Choroid plexus epithelial cell (primary cell): ENCODE measurements at regions not wholly inside any gene's neighbourhood (a gene's known extent, or its start where the extent isn't known, plus 50 kb on each side); places are given as distances from the start of the nearest gene placed in this dataset.
A peak's percentile ranks its signal among the peaks of the same experiment; 100 is the strongest.

Experiments used
- DNase-seq: peaks from one replicate; pipeline ENCODE4 v3.0.0-alpha.2; 2010; ENCODE audit warnings: low read depth
- H3K4me3 ChIP-seq: 2 replicates; pipeline ENCODE4 v1.5.1; 2011; ENCODE audit warnings: low read depth, mild to moderate bottlenecking, control low read depth, low read length, moderate library complexity
- CTCF ChIP-seq: conservative IDR thresholded peaks from 2 replicates; pipeline ENCODE4 v1.5.1; 2011; ENCODE audit warnings: low read depth, mild to moderate bottlenecking, control low read depth, inconsistent platforms, low read length, moderate library complexity

- DNase-seq: no peak
- TF ChIP-seq CTCF: no peak
- no peak overlapping the region for H3K4me3 ChIP-seq
Observed at GRCh38 chr3:42037318-42037945, 53.7 kb upstream of the TRAK1 start.

- H3K4me3 ChIP-seq: no peak overlapping the region
- no peak for TF ChIP-seq CTCF
- peak; percentile 88 for DNase-seq
Observed at GRCh38 chr3:42036483-42036823, 54.7 kb upstream of the TRAK1 start.

- no peak for DNase-seq
- no peak for TF ChIP-seq CTCF
- H3K4me3 ChIP-seq: no peak overlapping the region
Observed at GRCh38 chr3:42035816-42036482, 55.2 kb upstream of the TRAK1 start.

GRCh38 chr3:42035007-42035406 is 56.1 kb upstream of the TRAK1 start:
- TF ChIP-seq CTCF: no peak
- no peak overlapping the region for H3K4me3 ChIP-seq

GRCh38 chr3:42033741-42034140 is 57.4 kb upstream of the TRAK1 start:
- no peak for DNase-seq
- TF ChIP-seq CTCF: no peak
- H3K4me3 ChIP-seq: no peak overlapping the region

More at GRCh38 chr3:42035007-42035406, 56.1 kb upstream of the TRAK1 start:
- no peak for DNase-seq

- no peak overlapping the region for H3K4me3 ChIP-seq
- TF ChIP-seq CTCF: no peak
- peak; percentile 98 for DNase-seq
Observed at GRCh38 chr3:42032693-42033349, 58.3 kb upstream of the TRAK1 start.
